ENCODE measurements at regions not wholly inside any gene's neighbourhood (a gene's known extent, or its start where the extent isn't known, plus 50 kb on each side); places are given as distances from the start of the nearest gene placed in this dataset.

DNA sequence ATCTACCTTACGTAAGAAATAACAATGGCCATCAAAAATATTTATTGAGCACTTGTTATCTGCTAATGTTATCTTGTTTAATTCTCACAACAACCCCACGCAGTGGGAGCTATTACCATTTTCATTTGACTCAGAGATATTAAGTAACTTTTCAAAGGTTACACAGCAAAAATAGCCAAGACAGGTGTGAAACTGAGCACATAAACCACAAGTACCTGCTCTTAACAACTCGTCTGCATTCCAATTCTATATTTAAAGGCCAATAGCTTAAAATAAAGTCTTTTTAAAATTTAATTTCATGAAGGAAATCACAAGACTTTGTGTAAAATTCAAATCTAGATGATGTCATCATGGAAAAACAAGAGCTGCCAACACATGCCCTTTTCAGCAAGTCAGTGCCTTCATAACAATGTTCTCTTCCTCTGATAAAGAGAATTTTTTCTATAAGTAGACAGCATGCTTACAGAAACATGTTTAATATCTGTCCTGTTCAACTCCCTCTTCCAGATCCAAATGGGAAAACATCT, 111.6 kb downstream of the MED10 start:
- TF ChIP-seq, protein P1, sequence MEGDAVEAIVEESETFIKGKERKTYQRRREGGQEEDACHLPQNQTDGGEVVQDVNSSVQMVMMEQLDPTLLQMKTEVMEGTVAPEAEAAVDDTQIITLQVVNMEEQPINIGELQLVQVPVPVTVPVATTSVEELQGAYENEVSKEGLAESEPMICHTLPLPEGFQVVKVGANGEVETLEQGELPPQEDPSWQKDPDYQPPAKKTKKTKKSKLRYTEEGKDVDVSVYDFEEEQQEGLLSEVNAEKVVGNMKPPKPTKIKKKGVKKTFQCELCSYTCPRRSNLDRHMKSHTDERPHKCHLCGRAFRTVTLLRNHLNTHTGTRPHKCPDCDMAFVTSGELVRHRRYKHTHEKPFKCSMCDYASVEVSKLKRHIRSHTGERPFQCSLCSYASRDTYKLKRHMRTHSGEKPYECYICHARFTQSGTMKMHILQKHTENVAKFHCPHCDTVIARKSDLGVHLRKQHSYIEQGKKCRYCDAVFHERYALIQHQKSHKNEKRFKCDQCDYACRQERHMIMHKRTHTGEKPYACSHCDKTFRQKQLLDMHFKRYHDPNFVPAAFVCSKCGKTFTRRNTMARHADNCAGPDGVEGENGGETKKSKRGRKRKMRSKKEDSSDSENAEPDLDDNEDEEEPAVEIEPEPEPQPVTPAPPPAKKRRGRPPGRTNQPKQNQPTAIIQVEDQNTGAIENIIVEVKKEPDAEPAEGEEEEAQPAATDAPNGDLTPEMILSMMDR (IDR thresholded peaks at IDR 0.05): no peak
- Mint-ChIP-seq H3K9me3 (ENCODE audit: low read depth) (no peaks in the 10 kb centered on the region), H3K36me3 (ENCODE audit: low read depth) (no peaks in the 10 kb centered on the region), H3K4me3 (ENCODE audit: unreplicated experiment) (no peak overlapping the region), H3K4me1 (ENCODE audit: low read depth) (no peaks in the 10 kb centered on the region), H3K27ac (ENCODE audit: unreplicated experiment) (no peak overlapping the region), H3K27me3 (ENCODE audit: low read depth) (peaks cover 3% of the 10 kb centered on the region)
- DNase-seq (ENCODE audit: low spot score): no peak

DNA sequence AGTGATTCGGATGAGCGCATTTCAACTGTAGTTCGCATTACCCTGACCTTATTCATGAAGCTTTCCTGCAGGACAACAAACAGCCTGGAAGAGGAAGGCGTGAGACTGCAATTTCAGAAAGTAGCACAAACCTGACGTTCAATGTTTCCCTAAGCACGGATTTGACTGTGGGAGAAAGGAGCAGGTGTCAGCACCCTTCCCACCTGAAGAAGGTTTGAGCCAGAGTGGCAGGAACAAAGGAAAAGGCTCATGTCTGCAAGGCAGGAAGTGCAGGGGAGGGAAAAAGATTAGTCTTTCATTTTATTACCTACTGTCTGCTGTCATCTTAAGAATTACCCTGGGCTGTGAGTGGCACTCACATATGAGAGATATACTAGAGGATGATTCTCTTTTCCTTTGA, 114.0 kb downstream of the MED10 start:
- Mint-ChIP-seq H3K9me3 (ENCODE audit: low read depth) (peaks cover 8% of the 10 kb centered on the region), H3K27ac (ENCODE audit: unreplicated experiment) (no peak overlapping the region), H3K36me3 (ENCODE audit: low read depth) (no peaks in the 10 kb centered on the region), H3K4me1 (ENCODE audit: low read depth) (no peaks in the 10 kb centered on the region), H3K4me3 (ENCODE audit: unreplicated experiment) (no peak overlapping the region), H3K27me3 (ENCODE audit: low read depth) (no peaks in the 10 kb centered on the region)
- DNase-seq (ENCODE audit: low spot score): no peak
- TF ChIP-seq, protein P1 (IDR thresholded peaks at IDR 0.05): no peak

DNA sequence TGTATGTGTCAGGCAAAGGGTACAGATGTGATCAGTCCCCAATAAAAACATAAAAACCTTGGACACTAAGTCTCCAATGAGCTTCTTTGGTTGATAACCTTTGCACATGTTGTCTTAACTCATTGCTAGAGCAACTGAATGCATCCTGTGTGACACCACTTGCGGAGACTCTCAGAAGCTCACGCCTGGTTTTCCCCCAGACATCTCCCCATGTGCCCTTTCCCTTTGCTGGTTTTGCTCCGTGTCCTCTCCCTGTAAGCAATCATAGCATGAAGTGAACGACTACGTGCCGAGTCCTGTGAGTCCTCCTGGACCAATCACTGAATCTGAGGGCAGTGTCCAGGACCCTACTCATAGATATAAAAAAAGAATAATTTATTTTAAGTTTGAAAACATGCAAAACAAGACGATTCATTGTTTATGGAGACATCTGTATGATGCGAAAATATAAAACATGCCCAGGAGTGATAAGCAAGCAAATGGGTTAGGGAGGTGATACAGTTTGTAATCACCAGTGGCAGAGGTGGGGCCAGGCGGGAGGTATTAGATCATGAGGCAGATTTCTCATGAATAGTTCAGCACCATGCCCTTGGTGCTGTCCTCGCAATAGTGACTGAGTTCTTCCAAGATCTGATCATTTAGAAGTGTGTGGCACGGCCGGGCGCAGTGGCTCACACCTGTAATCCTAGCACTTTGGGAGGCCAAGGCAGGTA, 115.5 kb downstream of the MED10 start:
- DNase-seq (ENCODE audit: low spot score): no peak
- H3K4me1 Mint-ChIP-seq (ENCODE audit: low read depth): no peaks in the 10 kb centered on the region
- H3K36me3 Mint-ChIP-seq (ENCODE audit: low read depth): no peaks in the 10 kb centered on the region
- no peak overlapping the region for H3K27ac Mint-ChIP-seq (ENCODE audit: unreplicated experiment)
- TF ChIP-seq, protein P1 (IDR thresholded peaks at IDR 0.05): no peak
- peaks cover 8% of the 10 kb centered on the region for H3K9me3 Mint-ChIP-seq (ENCODE audit: low read depth)
- H3K27me3 Mint-ChIP-seq (ENCODE audit: low read depth): no peaks in the 10 kb centered on the region
- H3K4me3 Mint-ChIP-seq (ENCODE audit: unreplicated experiment): no peak overlapping the region

DNA sequence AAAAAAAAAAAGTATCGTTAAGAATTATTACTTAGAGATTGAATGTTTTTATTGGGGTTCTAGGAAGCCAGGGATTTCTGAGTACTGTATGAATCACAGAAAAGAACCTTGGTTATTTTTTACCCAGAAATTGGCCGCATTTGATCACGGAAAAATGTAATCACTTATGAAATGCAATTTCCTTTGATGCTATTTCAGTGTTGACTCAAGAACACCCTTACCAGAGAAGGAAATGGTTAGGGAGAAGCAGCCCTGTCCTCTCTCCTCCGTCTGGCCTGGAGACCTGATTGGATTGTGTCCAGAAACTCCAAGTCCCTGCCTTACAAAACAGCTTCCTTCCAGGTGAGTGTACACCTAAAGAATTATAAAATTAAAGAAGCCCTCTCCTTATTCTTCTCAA, 116.7 kb downstream of the MED10 start:
- Mint-ChIP-seq H3K27me3 (ENCODE audit: low read depth) (no peaks in the 10 kb centered on the region), H3K9me3 (ENCODE audit: low read depth) (peaks cover 12% of the 10 kb centered on the region), H3K36me3 (ENCODE audit: low read depth) (no peaks in the 10 kb centered on the region), H3K4me3 (ENCODE audit: unreplicated experiment) (no peak overlapping the region), H3K27ac (ENCODE audit: unreplicated experiment) (no peak overlapping the region), H3K4me1 (ENCODE audit: low read depth) (no peaks in the 10 kb centered on the region)
- TF ChIP-seq, protein P1 (IDR thresholded peaks at IDR 0.05): no peak
- no peak for DNase-seq (ENCODE audit: low spot score)

DNA sequence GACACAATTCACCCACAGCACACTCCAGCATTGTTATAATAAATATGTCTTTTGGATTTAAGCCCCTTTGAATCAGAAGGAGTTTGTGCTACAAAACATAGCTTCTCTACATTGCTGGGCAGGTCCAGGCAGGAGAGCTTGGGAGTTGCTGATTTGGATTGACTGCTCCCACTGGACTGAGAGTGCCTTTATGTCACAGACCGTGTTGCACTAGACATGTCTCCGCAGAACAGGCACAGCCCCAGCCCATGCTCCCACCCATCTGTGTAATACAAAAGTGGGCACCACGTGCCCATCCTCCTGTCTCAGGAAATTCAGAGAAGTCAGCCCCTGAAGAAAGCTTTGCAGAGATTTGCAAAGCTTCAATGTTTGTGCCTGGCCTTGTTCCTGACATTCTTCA, 117.1 kb downstream of the MED10 start:
- DNase-seq (ENCODE audit: low spot score): no peak
- no peaks in the 10 kb centered on the region for H3K4me1 Mint-ChIP-seq (ENCODE audit: low read depth)
- no peak overlapping the region for H3K4me3 Mint-ChIP-seq (ENCODE audit: unreplicated experiment)

More for the DNA sequence above, 117.1 kb downstream of the MED10 start:
- TF ChIP-seq, protein P1 (IDR thresholded peaks at IDR 0.05): no peak
- H3K9me3 Mint-ChIP-seq (ENCODE audit: low read depth): peaks cover 12% of the 10 kb centered on the region
- H3K36me3 Mint-ChIP-seq (ENCODE audit: low read depth): no peaks in the 10 kb centered on the region
- no peaks in the 10 kb centered on the region for H3K27me3 Mint-ChIP-seq (ENCODE audit: low read depth)
- no peak overlapping the region for H3K27ac Mint-ChIP-seq (ENCODE audit: unreplicated experiment)

Data from chondrocyte (in vitro differentiated cells).